Activated CD4-positive, alpha-beta memory T cell treated with anti-CD3 and anti-CD28 coated beads for 36 hours (primary cell): ENCODE measurements at regions not wholly inside any gene's neighbourhood (a gene's known extent, or its start where the extent isn't known, plus 50 kb on each side); places are given as distances from the start of the nearest gene placed in this dataset.

Experiments used
- CTCF ChIA-PET: fragments of 350-600 bp; sonication (Branson Sonifier 250); formaldehyde crosslinking; loops from one replicate; lab custom pipeline; 2021; ENCODE audit warnings: antibody characterized with exemption, inconsistent platforms; lab: Charles Lee
- POLR2A ChIA-PET: fragments of 350-600 bp; sonication (Branson Sonifier 250); formaldehyde crosslinking; loops from one replicate; lab custom pipeline; 2021; ENCODE audit warnings: antibody characterized with exemption; lab: Charles Lee
- DNase-seq: peaks from one replicate; pipeline ENCODE4 v3.0.0-alpha.2; 2020
- H3K27ac Mint-ChIP-seq: one replicate; pipeline ENCODE4 v1.8.0; 2021; ENCODE audit warnings: mixed read lengths
- H3K27me3 Mint-ChIP-seq: one replicate; pipeline ENCODE4 v1.8.0; 2021; ENCODE audit warnings: mixed read lengths
- H3K36me3 Mint-ChIP-seq: one replicate; pipeline ENCODE4 v1.8.0; 2021; ENCODE audit warnings: mixed read lengths
- H3K4me1 Mint-ChIP-seq: one replicate; pipeline ENCODE4 v1.8.0; 2021; ENCODE audit warnings: low read depth, mixed read lengths
- H3K4me3 Mint-ChIP-seq: one replicate; pipeline ENCODE4 v1.8.0; 2021; ENCODE audit warnings: mild to moderate bottlenecking, mixed read lengths
- H3K9me3 Mint-ChIP-seq: one replicate; pipeline ENCODE4 v1.8.0; 2021; ENCODE audit warnings: mixed read lengths
- intact Hi-C: fragments of 100-400 bp; cut with micrococcal nuclease; formaldehyde crosslinking; loops from one replicate; pipeline ENCODE4 v1.15.1; 2023

GRCh38 chr20:39916236-39916765, 772.7 kb downstream of the MAFB start:
- H3K4me3 Mint-ChIP-seq = no peak overlapping the region
- intact Hi-C loops = no loop called here
- DNase-seq = no peak
- ChIA-PET POLR2A (no interaction called here), CTCF (no interaction called here)
- H3K27me3 Mint-ChIP-seq = peaks cover 2% of the 10 kb centered on the region
- H3K4me1 Mint-ChIP-seq = no peaks in the 10 kb centered on the region
- no peaks in the 10 kb centered on the region for H3K36me3 Mint-ChIP-seq
- no peaks in the 10 kb centered on the region for H3K9me3 Mint-ChIP-seq
- no peak overlapping the region for H3K27ac Mint-ChIP-seq

- ChIA-PET CTCF (interaction anchor here (0.6 kb wide), 1 partner anchor 743 kb away, joined by 3 read pairs; no protein-coding TSS in a partner anchor), POLR2A (no interaction called here)
- Mint-ChIP-seq H3K36me3 (no peaks in the 10 kb centered on the region), H3K9me3 (no peaks in the 10 kb centered on the region), H3K4me3 (no peak overlapping the region), H3K27me3 (no peaks in the 10 kb centered on the region), H3K27ac (no peak overlapping the region), H3K4me1 (no peaks in the 10 kb centered on the region)
- no peak for DNase-seq
- intact Hi-C loops = no loop called here
These were observed 775.8 kb downstream of the MAFB start for GRCh38 chr20:39913274-39913673.

- intact Hi-C loops = no loop called here
- no peaks in the 10 kb centered on the region for H3K27me3 Mint-ChIP-seq
These were observed 777.5 kb downstream of the MAFB start for GRCh38 chr20:39911497-39911896.

GRCh38 chr20:39910536-39910935, 778.5 kb downstream of the MAFB start:
- Mint-ChIP-seq H3K36me3 (no peaks in the 10 kb centered on the region), H3K27me3 (no peaks in the 10 kb centered on the region), H3K4me3 (no peak overlapping the region), H3K9me3 (no peaks in the 10 kb centered on the region), H3K27ac (no peak overlapping the region), H3K4me1 (no peaks in the 10 kb centered on the region)
- no peak for DNase-seq
- ChIA-PET POLR2A (no interaction called here), CTCF (no interaction called here)
- intact Hi-C loops = no loop called here

More at GRCh38 chr20:39911497-39911896, 777.5 kb downstream of the MAFB start:
- DNase-seq = no peak
- CTCF ChIA-PET = no interaction called here
- Mint-ChIP-seq H3K36me3 (no peaks in the 10 kb centered on the region), H3K27ac (no peak overlapping the region), H3K4me3 (no peak overlapping the region), H3K4me1 (no peaks in the 10 kb centered on the region), H3K9me3 (no peaks in the 10 kb centered on the region)
- POLR2A ChIA-PET = no interaction called here

GRCh38 chr20:39909447-39909846, 779.6 kb downstream of the MAFB start:
- no peak overlapping the region for H3K27ac Mint-ChIP-seq
- no peak overlapping the region for H3K4me3 Mint-ChIP-seq
- no peaks in the 10 kb centered on the region for H3K27me3 Mint-ChIP-seq
- POLR2A ChIA-PET = no interaction called here
- H3K36me3 Mint-ChIP-seq = no peaks in the 10 kb centered on the region
- H3K4me1 Mint-ChIP-seq = no peaks in the 10 kb centered on the region
- H3K9me3 Mint-ChIP-seq = no peaks in the 10 kb centered on the region
- CTCF ChIA-PET = no interaction called here
- intact Hi-C loops = no loop called here
- no peak for DNase-seq

GRCh38 chr20:39904476-39905112, 784.4 kb downstream of the MAFB start:
- POLR2A ChIA-PET = no interaction called here

DNA sequence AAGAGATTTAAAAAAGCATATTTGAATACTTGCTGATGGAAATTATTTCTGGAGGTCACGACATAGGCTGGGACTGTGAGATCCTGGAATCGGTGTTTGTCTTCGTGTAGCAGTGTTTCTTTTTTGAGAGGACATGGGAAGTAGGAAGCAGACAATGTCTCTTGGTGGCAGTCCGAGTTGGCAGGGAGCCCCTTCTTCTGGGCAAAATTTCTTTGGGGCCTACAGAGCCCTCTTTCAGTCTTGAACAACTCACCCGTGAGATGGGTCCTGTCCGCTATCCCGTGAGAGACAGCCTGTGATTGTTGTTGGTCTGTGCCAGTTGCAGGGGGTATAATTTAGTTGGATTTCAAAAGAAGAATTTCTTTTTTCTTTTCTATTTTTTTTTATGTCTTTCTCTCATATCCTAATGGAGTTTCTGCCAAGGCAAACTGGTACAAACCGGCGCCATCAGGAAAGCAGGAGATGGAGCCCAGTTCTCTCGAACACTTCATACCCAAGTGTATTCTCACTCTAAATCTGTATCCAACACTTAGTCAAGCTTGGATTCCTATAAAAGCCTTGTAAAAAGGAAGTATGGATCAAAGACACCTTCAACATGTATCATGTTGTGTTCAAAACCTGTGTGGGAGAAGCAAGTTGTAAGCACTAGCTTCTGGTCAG, 785.1 kb downstream of the MAFB start:
- H3K27ac Mint-ChIP-seq = no peak overlapping the region
- H3K36me3 Mint-ChIP-seq = no peaks in the 10 kb centered on the region
- POLR2A ChIA-PET = no interaction called here
- intact Hi-C loops = no loop called here
- no peaks in the 10 kb centered on the region for H3K27me3 Mint-ChIP-seq
- CTCF ChIA-PET = no interaction called here
- no peaks in the 10 kb centered on the region for H3K9me3 Mint-ChIP-seq
- H3K4me3 Mint-ChIP-seq = no peak overlapping the region
- H3K4me1 Mint-ChIP-seq = no peaks in the 10 kb centered on the region
- no peak for DNase-seq

More at GRCh38 chr20:39904476-39905112, 784.4 kb downstream of the MAFB start:
- Mint-ChIP-seq H3K27me3 (no peaks in the 10 kb centered on the region), H3K4me1 (no peaks in the 10 kb centered on the region), H3K9me3 (no peaks in the 10 kb centered on the region), H3K27ac (no peak overlapping the region), H3K36me3 (no peaks in the 10 kb centered on the region), H3K4me3 (no peak overlapping the region)
- intact Hi-C loops = no loop called here
- DNase-seq = no peak
- CTCF ChIA-PET = no interaction called here

DNA sequence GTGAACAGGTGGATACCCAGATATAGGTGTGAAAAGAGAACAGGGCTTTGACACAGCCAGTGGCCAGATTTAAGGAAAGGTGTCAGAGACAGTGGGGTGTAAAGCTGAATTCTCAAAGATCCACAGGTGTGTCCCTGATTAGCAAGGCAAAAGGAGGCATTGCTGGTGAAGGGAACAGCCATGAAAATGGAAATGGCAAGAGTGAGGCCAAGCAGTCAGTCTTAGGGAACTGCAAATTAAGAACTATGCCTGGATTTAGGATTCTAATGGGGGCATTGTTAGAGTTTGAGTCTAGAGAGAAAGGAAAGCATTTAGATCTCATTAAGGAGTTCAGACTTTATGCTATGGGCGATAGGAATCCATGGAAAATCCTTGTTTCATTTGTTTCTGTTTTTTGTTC, 789.2 kb downstream of the MAFB start:
- DNase-seq = no peak
- Mint-ChIP-seq H3K4me1 (no peaks in the 10 kb centered on the region), H3K36me3 (no peaks in the 10 kb centered on the region), H3K9me3 (no peaks in the 10 kb centered on the region), H3K27ac (no peak overlapping the region), H3K4me3 (no peak overlapping the region), H3K27me3 (no peaks in the 10 kb centered on the region)
- intact Hi-C loops = no loop called here
- CTCF ChIA-PET = no interaction called here
- POLR2A ChIA-PET = no interaction called here

GRCh38 chr20:39898467-39898852, 790.6 kb downstream of the MAFB start:
- no peak overlapping the region for H3K4me3 Mint-ChIP-seq
- intact Hi-C loops = no loop called here
- no peaks in the 10 kb centered on the region for H3K4me1 Mint-ChIP-seq
- no peak overlapping the region for H3K27ac Mint-ChIP-seq
- H3K9me3 Mint-ChIP-seq = no peaks in the 10 kb centered on the region
- no peaks in the 10 kb centered on the region for H3K36me3 Mint-ChIP-seq
- no peak for DNase-seq
- ChIA-PET CTCF (no interaction called here), POLR2A (no interaction called here)
- H3K27me3 Mint-ChIP-seq = no peaks in the 10 kb centered on the region

DNA sequence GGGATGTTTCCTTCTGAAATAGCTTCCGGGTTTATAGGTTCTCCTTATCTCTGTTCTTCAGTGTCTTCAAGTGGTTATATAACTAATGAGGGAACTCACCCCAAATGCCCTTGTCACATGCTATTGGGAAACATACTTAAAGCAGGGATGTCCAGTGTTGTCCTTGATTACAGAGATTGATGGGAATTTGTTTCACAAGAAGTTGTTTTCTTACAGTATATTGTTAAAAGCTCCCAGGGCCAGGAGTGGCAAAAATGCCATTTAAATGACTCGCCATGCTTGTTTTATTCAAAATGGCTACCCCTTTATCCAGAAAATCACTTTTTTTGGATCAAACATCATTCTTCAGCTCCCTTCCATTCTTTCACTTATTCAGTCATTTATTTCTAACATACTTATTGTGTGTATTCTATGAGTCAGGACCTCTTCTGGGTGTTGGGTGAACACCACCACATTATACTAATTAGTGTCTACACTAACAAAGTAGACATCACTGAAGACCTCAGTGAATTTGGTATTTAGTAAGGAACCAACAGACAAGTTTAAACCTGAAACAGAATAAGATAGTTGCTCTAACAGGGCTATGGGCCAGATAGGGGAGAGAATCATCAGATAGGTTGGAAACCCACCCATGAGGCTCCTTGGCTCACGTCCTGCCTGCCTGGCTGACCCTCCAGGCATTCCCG, 791.1 kb downstream of the MAFB start:
- H3K36me3 Mint-ChIP-seq = no peaks in the 10 kb centered on the region
- H3K4me3 Mint-ChIP-seq = no peak overlapping the region
- intact Hi-C loops = no loop called here
- POLR2A ChIA-PET = no interaction called here
- no peak for DNase-seq
- H3K4me1 Mint-ChIP-seq = no peaks in the 10 kb centered on the region
- CTCF ChIA-PET = no interaction called here
- H3K27me3 Mint-ChIP-seq = no peaks in the 10 kb centered on the region
- H3K27ac Mint-ChIP-seq = no peak overlapping the region
- H3K9me3 Mint-ChIP-seq = no peaks in the 10 kb centered on the region

GRCh38 chr20:39897058-39897457, 792.0 kb downstream of the MAFB start:
- no peaks in the 10 kb centered on the region for H3K4me1 Mint-ChIP-seq
- H3K4me3 Mint-ChIP-seq = no peak overlapping the region
- ChIA-PET POLR2A (no interaction called here), CTCF (no interaction called here)
- intact Hi-C loops = no loop called here
- H3K9me3 Mint-ChIP-seq = no peaks in the 10 kb centered on the region
- H3K36me3 Mint-ChIP-seq = no peaks in the 10 kb centered on the region
- H3K27ac Mint-ChIP-seq = no peak overlapping the region
- no peak for DNase-seq
- no peaks in the 10 kb centered on the region for H3K27me3 Mint-ChIP-seq

DNA sequence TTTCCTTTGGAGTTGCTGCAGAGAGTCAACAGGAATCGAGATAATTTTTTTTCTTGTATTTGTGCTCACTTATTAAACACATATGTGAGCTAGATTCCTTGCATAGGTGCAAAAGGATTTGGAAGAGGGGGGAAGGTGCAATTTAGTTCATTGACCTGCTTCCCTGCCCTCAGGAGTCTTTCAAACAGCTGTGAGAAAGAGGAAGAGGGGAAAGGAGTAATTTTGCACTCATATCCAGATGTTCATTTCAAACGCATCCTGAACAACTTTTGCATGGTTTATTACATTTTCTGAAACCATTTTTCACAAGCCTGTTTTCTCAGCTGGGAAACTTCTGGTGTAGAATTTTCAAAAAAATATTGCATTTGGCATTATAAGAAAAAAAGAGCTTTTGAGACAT, 795.0 kb downstream of the MAFB start:
- POLR2A ChIA-PET = no interaction called here
- H3K27ac Mint-ChIP-seq = no peak overlapping the region
- H3K36me3 Mint-ChIP-seq = no peaks in the 10 kb centered on the region
- no peaks in the 10 kb centered on the region for H3K27me3 Mint-ChIP-seq
- CTCF ChIA-PET = no interaction called here
- no peaks in the 10 kb centered on the region for H3K9me3 Mint-ChIP-seq
- no peak overlapping the region for H3K4me3 Mint-ChIP-seq
- no peaks in the 10 kb centered on the region for H3K4me1 Mint-ChIP-seq
- no peak for DNase-seq
- intact Hi-C loops = no loop called here
